ENCODE measurements at regions not wholly inside any gene's neighbourhood (a gene's known extent, or its start where the extent isn't known, plus 50 kb on each side); places are given as distances from the start of the nearest gene placed in this dataset.
A peak's percentile ranks its signal among the peaks of the same experiment; 100 is the strongest.

GRCh38 chr10:117680601-117681000, 138.1 kb downstream of the EMX2 start:
- no peak for TF ChIP-seq CTCF (IDR thresholded peaks at IDR 0.05; ENCODE audit: extremely low read depth, insufficient read depth, missing control alignments)
- in situ Hi-C loops (cut with MboI; ENCODE audit: low pct_unique_long_range_greater_than_20kb, low sequenced_read_pairs, unreplicated experiment) = no loop called here
- DNase-seq (ENCODE audit: low spot score) = no peak

GRCh38 chr10:117681104-117681503, 138.6 kb downstream of the EMX2 start:
- no peak for DNase-seq (ENCODE audit: low spot score)
- in situ Hi-C loops (cut with MboI; ENCODE audit: low pct_unique_long_range_greater_than_20kb, low sequenced_read_pairs, unreplicated experiment) = no loop called here
- no peak for TF ChIP-seq CTCF (IDR thresholded peaks at IDR 0.05; ENCODE audit: extremely low read depth, insufficient read depth, missing control alignments)

GRCh38 chr10:117684046-117684610, 141.6 kb downstream of the EMX2 start:
- TF ChIP-seq CTCF (IDR thresholded peaks at IDR 0.05; ENCODE audit: extremely low read depth, insufficient read depth, missing control alignments) = no peak
- in situ Hi-C loops (cut with MboI; ENCODE audit: low pct_unique_long_range_greater_than_20kb, low sequenced_read_pairs, unreplicated experiment) = no loop called here
- DNase-seq (ENCODE audit: low spot score) = no peak

- TF ChIP-seq CTCF (IDR thresholded peaks at IDR 0.05; ENCODE audit: extremely low read depth, insufficient read depth, missing control alignments) = peak; percentile 55
- peak; percentile 43 for DNase-seq (ENCODE audit: low spot score)
- in situ Hi-C loops (cut with MboI; ENCODE audit: low pct_unique_long_range_greater_than_20kb, low sequenced_read_pairs, unreplicated experiment) = no loop called here
Observed at GRCh38 chr10:117684672-117685211, 142.2 kb downstream of the EMX2 start.

- in situ Hi-C loops (cut with MboI; ENCODE audit: low pct_unique_long_range_greater_than_20kb, low sequenced_read_pairs, unreplicated experiment) = no loop called here
- DNase-seq (ENCODE audit: low spot score) = no peak
- TF ChIP-seq CTCF (IDR thresholded peaks at IDR 0.05; ENCODE audit: extremely low read depth, insufficient read depth, missing control alignments) = no peak
Observed at GRCh38 chr10:117685431-117685830, 142.9 kb downstream of the EMX2 start.

GRCh38 chr10:117686606-117687005, 144.1 kb downstream of the EMX2 start:
- TF ChIP-seq CTCF (IDR thresholded peaks at IDR 0.05; ENCODE audit: extremely low read depth, insufficient read depth, missing control alignments) = no peak
- in situ Hi-C loops (cut with MboI; ENCODE audit: low pct_unique_long_range_greater_than_20kb, low sequenced_read_pairs, unreplicated experiment) = no loop called here
- no peak for DNase-seq (ENCODE audit: low spot score)

All from GM13977 (cell line).